Superior temporal gyrus (tissue), 1 donor: ENCODE measurements at regions not wholly inside any gene's neighbourhood (a gene's known extent, or its start where the extent isn't known, plus 50 kb on each side); places are given as distances from the start of the nearest gene placed in this dataset.

ENCODE experiments used
- DNase-seq: peaks from one replicate; pipeline ENCODE4 v3.0.0-alpha.2; 2016; ENCODE audit errors: extremely low spot score

DNA sequence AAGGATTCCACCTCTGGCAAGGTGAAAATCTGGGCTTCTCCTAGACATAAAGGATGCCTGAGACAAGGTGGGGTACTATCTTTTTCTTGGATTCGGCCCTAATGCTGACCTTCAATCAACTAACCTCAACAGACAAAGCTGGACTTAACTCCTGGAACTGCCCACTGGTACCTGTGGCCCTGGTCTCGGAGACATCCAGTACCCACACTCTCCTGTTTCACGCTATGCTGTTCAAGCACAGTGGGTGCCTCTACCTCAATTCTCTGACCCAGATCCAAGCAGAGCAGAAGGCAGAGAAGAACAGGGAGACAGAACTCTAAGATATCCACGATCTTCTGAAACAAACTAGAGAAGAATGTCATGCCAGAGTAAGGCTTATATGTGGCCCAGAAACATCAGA lies 189.8 kb upstream of the FOXQ1 start:
- DNase-seq: no peak

GRCh38 chr6:1118287-1118647 lies 193.6 kb upstream of the FOXQ1 start:
- DNase-seq: no peak

DNA sequence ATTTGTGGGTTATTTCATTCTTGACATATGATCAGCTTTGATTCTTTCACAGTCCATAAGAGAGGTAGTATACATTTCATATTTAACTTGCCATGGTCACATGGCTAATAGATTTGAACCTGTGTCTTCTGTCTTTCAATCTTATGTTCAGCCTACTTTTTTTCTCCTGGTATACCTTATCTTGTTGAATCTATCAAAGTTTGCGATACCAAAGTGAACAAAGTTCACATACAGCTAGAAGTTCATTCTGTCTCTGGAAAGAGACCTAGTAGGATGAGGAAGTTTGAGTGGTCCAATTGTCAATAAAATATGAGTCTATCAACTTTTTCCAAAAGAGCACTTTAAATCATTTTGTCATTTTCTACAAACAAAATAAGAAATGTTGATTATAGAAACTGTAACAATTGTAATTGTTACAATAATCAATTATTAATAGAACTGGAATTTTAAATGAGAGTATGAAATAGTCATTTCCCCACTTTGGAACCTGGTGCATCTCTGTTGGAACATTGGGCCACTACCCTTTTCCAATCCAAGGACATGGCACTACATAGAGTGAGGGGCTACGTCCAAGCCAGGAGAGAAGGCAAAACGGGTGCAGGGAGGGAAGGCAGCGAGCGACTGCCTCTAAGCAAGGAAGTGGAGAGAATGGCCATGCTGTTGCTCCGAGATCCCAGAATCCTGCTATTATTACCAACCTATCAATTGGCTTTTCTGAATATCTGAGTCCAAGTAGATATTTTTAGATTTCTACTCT lies 194.2 kb upstream of the FOXQ1 start:
- no peak for DNase-seq

DNA sequence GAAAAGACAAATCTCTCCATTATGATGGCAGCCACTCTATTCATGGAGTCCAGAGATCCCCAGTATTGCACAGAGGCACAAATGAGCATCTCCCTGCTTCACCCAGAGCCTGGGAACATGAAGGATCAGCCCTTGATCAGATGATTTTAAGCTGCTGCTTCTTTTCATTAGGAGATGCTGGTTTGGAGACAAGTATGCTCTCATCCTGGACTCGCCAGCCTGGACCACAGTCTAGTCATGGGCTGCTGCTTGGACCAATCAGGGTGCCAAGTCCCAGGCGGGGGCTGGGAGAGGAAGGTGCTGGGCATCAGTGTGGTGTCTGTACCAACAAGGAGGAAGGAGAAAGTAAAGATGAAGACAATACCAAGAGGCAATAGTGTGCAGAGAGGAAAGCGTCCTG lies 195.7 kb upstream of the FOXQ1 start:
- no peak for DNase-seq

DNA sequence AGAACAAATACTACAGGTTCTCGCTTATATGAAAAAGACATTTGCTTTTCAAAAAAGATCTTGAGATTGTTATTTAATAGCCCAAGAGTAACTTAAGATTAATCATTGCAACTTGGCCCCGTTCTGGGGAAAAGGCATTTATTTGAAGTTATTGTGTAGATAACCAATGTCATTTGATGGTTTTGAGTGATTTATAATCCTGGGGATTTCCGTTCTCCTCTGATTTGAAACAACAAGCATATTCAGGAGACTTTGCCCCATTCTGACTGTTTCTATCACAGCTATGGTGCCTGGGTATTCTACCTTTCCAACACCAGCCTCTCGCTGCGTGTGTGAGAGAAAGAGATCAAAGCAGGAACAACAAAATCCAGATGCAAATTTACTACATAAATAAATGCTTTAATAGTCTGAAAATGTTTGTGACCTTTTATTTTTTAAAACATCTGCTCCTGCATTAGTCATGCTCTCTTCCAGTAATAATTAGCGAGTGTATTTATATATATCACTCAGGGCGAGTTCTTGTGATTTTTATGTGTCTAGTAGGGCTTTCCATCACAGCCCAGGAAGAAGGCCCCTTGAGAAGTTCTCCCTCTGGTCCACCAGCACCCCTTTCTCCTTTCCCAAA lies 197.9 kb upstream of the FOXQ1 start:
- no peak for DNase-seq

- no peak for DNase-seq
Measured at GRCh38 chr6:1111361-1111760, 200.5 kb upstream of the FOXQ1 start.

- no peak for DNase-seq
Measured at GRCh38 chr6:1110941-1111349, 201.0 kb upstream of the FOXQ1 start.

DNA sequence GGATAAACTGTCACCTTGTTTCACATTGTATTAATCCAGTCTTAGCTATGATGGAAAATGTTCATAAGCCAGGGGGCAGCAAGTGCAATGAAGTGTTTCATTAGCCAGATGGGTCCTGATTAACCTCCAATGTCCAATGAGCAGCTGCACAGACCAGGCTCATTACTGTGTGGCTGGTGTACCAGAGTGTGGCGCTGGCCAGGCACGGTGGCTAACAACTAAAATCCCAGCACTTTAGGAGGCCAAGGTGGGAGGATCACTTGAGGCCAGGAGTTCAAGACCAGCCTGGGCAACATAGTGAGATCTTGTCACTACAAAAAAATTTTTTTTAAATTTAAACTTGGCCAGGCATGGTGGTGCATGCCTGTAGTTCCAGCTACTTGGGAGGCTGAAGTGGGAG lies 201.7 kb upstream of the FOXQ1 start:
- no peak for DNase-seq

DNA sequence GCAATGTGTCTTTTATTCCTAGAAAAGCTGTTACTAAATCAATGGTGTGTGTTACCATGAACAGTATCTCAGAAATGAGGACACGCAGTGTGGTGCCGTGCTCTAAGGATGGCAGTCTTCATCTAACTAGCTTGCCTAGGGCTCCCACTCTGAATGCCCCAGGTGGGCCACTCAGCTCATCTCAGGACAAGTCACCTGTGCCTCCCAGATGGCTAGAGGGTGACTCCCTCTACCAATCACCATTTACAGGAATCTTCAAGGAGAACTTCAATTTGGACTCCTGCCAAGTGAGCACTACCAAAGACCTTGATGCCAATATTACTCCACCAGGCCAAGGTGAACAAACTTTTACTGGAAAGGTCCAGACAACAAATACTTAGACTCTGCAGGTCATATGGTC lies 202.8 kb upstream of the FOXQ1 start:
- DNase-seq: no peak

DNA sequence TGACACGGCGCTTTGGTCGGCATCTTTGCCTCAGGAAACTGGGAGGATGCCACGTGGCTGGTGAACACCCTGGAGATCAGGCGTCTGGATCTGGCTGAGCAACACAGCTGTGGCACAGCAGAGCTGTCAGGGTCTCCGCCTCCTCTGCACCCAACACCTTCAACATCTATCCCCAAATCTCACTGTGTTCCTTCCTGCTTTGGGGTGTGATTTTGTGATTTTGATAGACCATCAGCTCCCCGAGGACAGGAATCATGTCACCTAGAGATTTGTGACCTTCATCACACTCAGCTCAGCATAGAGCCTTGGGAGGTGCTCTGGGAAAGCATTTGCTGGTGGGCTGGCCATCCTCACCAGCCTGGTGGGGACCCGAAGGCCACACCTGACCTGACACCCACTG lies 203.7 kb upstream of the FOXQ1 start:
- DNase-seq: no peak

- no peak for DNase-seq
Measured at GRCh38 chr6:1107578-1107977, 204.3 kb upstream of the FOXQ1 start.

DNA sequence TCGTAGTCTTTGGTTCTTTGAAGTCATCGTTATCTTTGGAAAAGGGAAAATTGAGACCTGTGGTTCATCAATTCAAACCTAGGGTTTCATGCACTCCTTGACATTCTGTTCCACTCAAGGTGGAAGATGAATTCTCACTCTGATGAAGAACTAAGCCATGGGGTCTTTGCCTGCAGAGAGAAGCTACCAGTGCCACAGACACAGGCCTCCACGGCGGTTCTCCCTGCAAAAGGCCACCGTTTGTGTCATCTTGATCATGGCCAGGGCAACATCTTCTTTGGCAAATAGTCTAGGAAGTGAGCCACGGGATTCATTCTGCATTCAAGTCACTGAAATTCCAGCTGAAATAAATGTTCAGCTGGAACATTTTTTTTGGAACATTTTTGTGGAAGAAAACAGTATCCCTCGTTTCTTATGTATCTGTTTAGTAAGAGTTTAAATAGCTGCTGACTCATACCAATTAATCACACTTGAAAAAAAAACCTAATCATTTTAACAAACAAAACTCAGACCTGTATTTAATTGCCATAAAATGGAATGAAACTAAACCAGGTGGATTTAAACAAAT lies 206.0 kb upstream of the FOXQ1 start:
- DNase-seq: peak; percentile 17

DNA sequence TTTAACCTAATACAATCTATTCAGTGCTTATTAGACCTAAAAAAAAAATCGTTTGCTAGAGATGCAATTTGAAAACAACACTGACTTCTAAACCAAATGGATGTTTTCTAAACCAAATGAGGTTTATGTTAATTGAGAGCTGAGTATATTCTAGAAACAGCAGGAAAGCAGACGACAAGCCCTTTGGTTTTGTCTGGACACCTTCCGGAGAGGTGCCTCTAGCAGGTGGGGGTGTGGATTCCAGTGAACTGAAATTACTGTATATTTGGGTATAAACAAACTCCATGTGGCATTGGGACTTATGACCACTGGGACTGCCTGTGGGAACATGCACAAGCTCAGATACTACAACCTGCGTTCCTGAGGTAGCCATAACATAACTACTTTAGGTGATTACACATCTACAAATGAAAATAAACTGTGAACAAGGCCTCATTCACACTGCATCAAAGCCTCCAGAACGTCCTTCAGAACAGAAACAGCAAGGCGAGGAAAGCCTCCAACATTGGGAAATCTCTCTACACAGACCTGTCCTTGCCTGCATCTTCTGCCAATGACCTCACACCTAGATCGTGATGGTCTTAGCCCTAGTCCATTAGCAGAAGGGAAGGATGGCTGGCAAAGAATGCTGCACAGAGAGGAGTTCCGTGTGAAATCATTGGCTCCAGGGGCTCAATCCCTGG lies 206.8 kb upstream of the FOXQ1 start:
- no peak for DNase-seq

- no peak for DNase-seq
Measured at GRCh38 chr6:1103945-1104623, 207.8 kb upstream of the FOXQ1 start.

GRCh38 chr6:1103021-1103420 lies 208.9 kb upstream of the FOXQ1 start:
- DNase-seq: no peak

GRCh38 chr6:1100269-1100668 lies 211.6 kb upstream of the FOXQ1 start:
- DNase-seq: no peak

DNA sequence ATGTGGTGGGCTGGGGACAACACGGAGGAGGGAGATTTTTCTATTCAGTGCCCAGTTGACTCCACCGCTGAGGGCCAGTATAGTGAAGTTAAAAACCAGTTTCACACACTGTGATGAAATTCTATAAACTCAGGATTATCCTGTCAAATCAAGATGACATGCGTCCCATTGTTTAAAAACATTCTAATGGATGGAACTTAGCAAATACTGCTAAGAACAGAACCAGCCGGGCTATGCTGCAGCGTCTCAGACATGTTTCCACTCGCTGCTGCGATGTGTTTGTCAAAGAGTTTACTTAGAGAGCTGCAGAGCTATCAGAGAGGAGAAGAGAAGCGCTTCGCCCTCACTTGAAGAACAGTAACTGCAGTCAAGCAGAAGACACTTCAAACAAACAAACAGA lies 212.6 kb upstream of the FOXQ1 start:
- no peak for DNase-seq

- DNase-seq: no peak
Measured at GRCh38 chr6:1096967-1097765, 214.7 kb upstream of the FOXQ1 start.

DNA sequence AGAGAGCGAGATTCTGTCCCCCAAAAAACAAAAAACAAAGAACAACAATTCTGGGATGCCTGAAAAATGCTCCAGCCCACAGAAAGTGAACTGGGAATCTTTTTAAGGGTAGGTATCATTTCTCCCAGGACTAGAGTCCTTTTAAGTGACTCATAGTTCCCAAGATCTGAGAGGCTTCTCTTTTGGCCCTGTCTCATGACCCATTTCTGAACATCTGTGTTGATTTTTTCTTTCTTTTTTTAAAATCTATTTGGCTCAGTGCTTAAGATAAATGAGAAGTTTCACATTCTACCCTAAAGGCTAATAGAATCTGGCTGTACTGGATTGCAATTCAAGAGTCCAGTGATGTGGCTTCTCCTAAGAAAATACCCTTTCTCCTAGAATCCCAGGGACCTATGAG lies 217.6 kb upstream of the FOXQ1 start:
- peak; percentile 38 for DNase-seq

- no peak for DNase-seq
Measured at GRCh38 chr6:1091900-1092299, 220.0 kb upstream of the FOXQ1 start.

- DNase-seq: no peak
Measured at GRCh38 chr6:1089859-1090258, 222.0 kb upstream of the FOXQ1 start.
